Retinal pigment epithelial cell (primary cell): ENCODE measurements at regions not wholly inside any gene's neighbourhood (a gene's known extent, or its start where the extent isn't known, plus 50 kb on each side); places are given as distances from the start of the nearest gene placed in this dataset.
"Not testable (repeated sequence)": the region's sequence is repeated elsewhere in the genome, so short reads cannot be mapped to it uniquely, and the experiment has no call there.

Source experiments
- DNase-seq: peaks from one replicate; pipeline ENCODE4 v3.0.0-alpha.2; 2010; ENCODE audit warnings: low read depth
- H3K4me3 ChIP-seq: 2 replicates; pipeline ENCODE4 v1.5.1; 2011; ENCODE audit warnings: mild to moderate bottlenecking, low read length, control low read depth, moderate library complexity
- TF ChIP-seq, protein P1 (sequence below): conservative IDR thresholded peaks from 2 replicates; pipeline ENCODE4 v1.5.1; 2011; ENCODE audit warnings: low read depth, low read length, control low read depth, inconsistent platforms

- no peak overlapping the region for H3K4me3 ChIP-seq
- no peak for DNase-seq
- TF ChIP-seq, protein P1, sequence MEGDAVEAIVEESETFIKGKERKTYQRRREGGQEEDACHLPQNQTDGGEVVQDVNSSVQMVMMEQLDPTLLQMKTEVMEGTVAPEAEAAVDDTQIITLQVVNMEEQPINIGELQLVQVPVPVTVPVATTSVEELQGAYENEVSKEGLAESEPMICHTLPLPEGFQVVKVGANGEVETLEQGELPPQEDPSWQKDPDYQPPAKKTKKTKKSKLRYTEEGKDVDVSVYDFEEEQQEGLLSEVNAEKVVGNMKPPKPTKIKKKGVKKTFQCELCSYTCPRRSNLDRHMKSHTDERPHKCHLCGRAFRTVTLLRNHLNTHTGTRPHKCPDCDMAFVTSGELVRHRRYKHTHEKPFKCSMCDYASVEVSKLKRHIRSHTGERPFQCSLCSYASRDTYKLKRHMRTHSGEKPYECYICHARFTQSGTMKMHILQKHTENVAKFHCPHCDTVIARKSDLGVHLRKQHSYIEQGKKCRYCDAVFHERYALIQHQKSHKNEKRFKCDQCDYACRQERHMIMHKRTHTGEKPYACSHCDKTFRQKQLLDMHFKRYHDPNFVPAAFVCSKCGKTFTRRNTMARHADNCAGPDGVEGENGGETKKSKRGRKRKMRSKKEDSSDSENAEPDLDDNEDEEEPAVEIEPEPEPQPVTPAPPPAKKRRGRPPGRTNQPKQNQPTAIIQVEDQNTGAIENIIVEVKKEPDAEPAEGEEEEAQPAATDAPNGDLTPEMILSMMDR: no peak
These were observed 708.1 kb downstream of the GLUD2 start for GRCh38 chrX:121755541-121755940.

DNA sequence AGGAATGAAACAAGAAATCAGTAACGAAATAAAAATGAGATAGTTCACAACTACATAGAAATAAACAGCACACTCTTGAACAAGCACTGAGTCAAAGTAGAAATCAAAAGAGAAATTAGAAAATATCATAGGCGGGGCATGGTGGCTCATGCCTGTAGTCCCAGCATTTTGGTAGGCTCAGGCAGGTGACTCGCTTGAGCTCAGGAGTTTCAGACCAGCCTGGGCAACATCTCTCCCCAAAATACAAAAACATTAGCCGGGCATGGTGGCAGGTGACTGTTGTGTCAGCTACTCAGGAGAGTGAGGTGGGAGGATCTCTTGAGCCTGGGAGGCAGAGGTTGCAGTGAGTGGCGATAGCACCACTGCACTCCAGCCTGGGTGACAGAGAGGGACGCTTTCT is 714.4 kb downstream of the GLUD2 start:
- DNase-seq: no peak
- H3K4me3 ChIP-seq: no peak overlapping the region
- TF ChIP-seq, protein P1: no peak

- no peak overlapping the region for H3K4me3 ChIP-seq
- DNase-seq: no peak
- TF ChIP-seq, protein P1: no peak
These were observed 716.3 kb downstream of the GLUD2 start for GRCh38 chrX:121763671-121764070.

DNA sequence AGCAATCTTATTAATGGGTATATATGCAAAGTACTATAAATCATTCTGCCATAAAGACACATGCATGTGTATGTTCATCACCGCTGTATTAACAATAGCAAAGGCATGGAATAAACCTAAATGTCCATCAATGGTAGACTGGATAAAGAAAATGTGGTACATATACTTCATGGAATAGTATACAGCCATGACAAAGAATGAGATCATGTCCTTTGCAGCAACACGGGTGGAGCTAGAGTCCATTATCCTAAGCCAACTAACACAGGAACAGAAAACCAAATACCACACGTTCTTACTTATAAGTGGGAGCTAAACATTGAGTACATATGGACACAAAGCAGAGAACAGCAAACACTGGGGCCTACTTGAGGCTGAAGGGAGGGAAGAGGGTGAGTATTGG is 720.8 kb downstream of the GLUD2 start:
- H3K4me3 ChIP-seq: not testable (repeated sequence)

DNA sequence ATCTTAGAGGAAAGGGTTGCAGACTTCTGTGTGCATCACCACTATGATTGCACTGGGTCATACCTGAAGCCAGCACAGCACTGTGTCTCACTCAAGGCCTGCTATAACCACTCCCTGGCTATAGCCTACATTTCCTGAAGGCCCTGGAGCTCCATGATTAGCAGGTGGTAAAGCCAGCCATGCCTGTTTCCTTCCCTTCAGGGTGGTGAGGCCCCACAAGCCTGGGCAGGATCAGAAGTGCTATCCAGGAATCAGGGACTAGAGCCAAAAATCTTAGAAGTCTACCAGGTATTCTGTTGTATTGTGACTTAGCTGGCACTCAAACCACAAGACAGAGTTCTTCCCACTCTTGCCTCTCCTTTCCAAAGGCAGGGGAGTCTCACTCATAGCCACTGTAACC is 734.6 kb downstream of the GLUD2 start:
- no peak overlapping the region for H3K4me3 ChIP-seq
- DNase-seq: no peak
- TF ChIP-seq, protein P1: no peak

More for the DNA sequence above, 720.8 kb downstream of the GLUD2 start:
- not testable (repeated sequence) for DNase-seq

DNA sequence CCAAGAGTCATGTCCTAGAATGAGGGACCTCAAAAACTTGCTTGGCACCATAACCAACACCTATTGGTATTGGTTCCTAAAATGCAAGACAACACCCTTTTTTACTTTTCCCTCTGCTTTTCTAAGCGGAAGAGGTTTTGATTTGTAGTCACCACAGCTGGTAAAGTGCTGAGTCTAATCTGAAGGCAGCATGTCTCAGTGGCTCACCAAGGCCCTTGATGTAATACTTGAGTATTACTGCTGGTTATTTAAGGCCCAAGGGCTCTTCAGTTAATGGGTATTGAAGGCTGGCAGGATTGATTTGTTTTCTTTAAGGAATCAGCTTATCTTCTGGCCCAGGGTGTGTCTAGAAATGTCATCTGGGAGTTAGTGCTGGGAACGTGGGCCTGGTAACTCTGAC is 735.1 kb downstream of the GLUD2 start:
- DNase-seq: no peak
- no peak overlapping the region for H3K4me3 ChIP-seq
- TF ChIP-seq, protein P1: no peak

GRCh38 chrX:121782976-121783375 is 735.6 kb downstream of the GLUD2 start:
- TF ChIP-seq, protein P1: no peak
- H3K4me3 ChIP-seq: no peak overlapping the region
- no peak for DNase-seq

- no peak for DNase-seq
- TF ChIP-seq, protein P1: no peak
- H3K4me3 ChIP-seq: no peak overlapping the region
These were observed 755.5 kb downstream of the GLUD2 start for GRCh38 chrX:121802881-121803412.
